HG02943 (cell line): ENCODE measurements at regions not wholly inside any gene's neighbourhood (a gene's known extent, or its start where the extent isn't known, plus 50 kb on each side); places are given as distances from the start of the nearest gene placed in this dataset.

Experiments used
- ATAC-seq: cut with Tn5 transposase; IDR thresholded peaks from one replicate; pipeline ENCODE4 v1.9.1; 2021; ENCODE audit warnings: mild to moderate bottlenecking, low read depth, moderate library complexity; ENCODE audit not compliant: unreplicated experiment

- no peak for ATAC-seq
These were observed 806.0 kb upstream of the ZNF608 start for GRCh38 chr5:125552486-125552885.

GRCh38 chr5:125554355-125554754 is 807.9 kb upstream of the ZNF608 start:
- ATAC-seq, result no peak

GRCh38 chr5:125555591-125555990 is 809.2 kb upstream of the ZNF608 start:
- ATAC-seq, result no peak

GRCh38 chr5:125558016-125558415 is 811.6 kb upstream of the ZNF608 start:
- ATAC-seq, result no peak

- no peak for ATAC-seq
These were observed 812.0 kb upstream of the ZNF608 start for GRCh38 chr5:125558466-125558865.

GRCh38 chr5:125559296-125559695 is 812.9 kb upstream of the ZNF608 start:
- ATAC-seq, result no peak

GRCh38 chr5:125560476-125561225 is 814.2 kb upstream of the ZNF608 start:
- no peak for ATAC-seq

- ATAC-seq, result no peak
These were observed 818.0 kb upstream of the ZNF608 start for GRCh38 chr5:125564317-125564975.

- no peak for ATAC-seq
These were observed 828.1 kb upstream of the ZNF608 start for GRCh38 chr5:125574491-125575044.

GRCh38 chr5:125575171-125575890 is 828.9 kb upstream of the ZNF608 start:
- no peak for ATAC-seq

- no peak for ATAC-seq
These were observed 829.6 kb upstream of the ZNF608 start for GRCh38 chr5:125575891-125576505.

- ATAC-seq, result no peak
These were observed 830.4 kb upstream of the ZNF608 start for GRCh38 chr5:125576822-125577221.

- ATAC-seq, result no peak
These were observed 832.1 kb upstream of the ZNF608 start for GRCh38 chr5:125578551-125578950.

- ATAC-seq, result no peak
These were observed 832.7 kb upstream of the ZNF608 start for GRCh38 chr5:125579182-125579581.

- ATAC-seq, result no peak
These were observed 834.9 kb upstream of the ZNF608 start for GRCh38 chr5:125581311-125581710.

GRCh38 chr5:125582352-125582751 is 835.9 kb upstream of the ZNF608 start:
- ATAC-seq, result no peak

GRCh38 chr5:125583321-125584139 is 837.1 kb upstream of the ZNF608 start:
- ATAC-seq, result no peak

GRCh38 chr5:125584140-125584520 is 837.7 kb upstream of the ZNF608 start:
- no peak for ATAC-seq

GRCh38 chr5:125587631-125588030 is 835.6 kb upstream of the GRAMD2B start:
- no peak for ATAC-seq

GRCh38 chr5:125592856-125593255 is 830.4 kb upstream of the GRAMD2B start:
- no peak for ATAC-seq
